Endothelial cell of umbilical vein (primary cell): ENCODE measurements at regions not wholly inside any gene's neighbourhood (a gene's known extent, or its start where the extent isn't known, plus 50 kb on each side); places are given as distances from the start of the nearest gene placed in this dataset.
"Not testable (repeated sequence)": the region's sequence is repeated elsewhere in the genome, so short reads cannot be mapped to it uniquely, and the experiment has no call there.

Experiments
- BruUV-seq: library from RNA; stranded (reverse); fragments of 400-500 nt; replicated peaks from 2 replicates; lab custom pipeline; 2021; lab: Mats Ljungman, UMichigan
- CTCF ChIA-PET: fragments of 300-600, 350-600 bp; sonication (Branson Sonifier 250); formaldehyde crosslinking; loops from one replicate; lab custom pipeline; 2021; ENCODE audit warnings: antibody characterized with exemption, inconsistent platforms; lab: Charles Lee
- POLR2A ChIA-PET: fragments of 300-600, 350-600 bp; sonication (Branson Sonifier 250); formaldehyde crosslinking; loops from one replicate; lab custom pipeline; 2021; ENCODE audit warnings: antibody characterized with exemption, inconsistent platforms; lab: Charles Lee
- DNase-seq: peaks from one replicate; pipeline ENCODE4 v3.0.0-alpha.2; 2011; ENCODE audit warnings: low read depth, low spot score
- FAIRE-seq: peaks from 2 replicates; lab custom pipeline; 2011; peaks lifted over from hg19 to GRCh38; lab: Jason Lieb, UNC
- H2AFZ ChIP-seq: 2 replicates; pipeline ENCODE4 v1.6.0; 2012; ENCODE audit warnings: low read depth, low read length, control low read depth, inconsistent platforms
- H3K27ac ChIP-seq: 2 replicates; pipeline ENCODE4 v1.5.1; 2011; ENCODE audit warnings: low read depth, mild to moderate bottlenecking, control low read depth, low read length, moderate library complexity; ENCODE audit not compliant: insufficient read depth
- H3K27me3 ChIP-seq, 2 experiments: 2 replicates each; pipeline versions ENCODE4 v1.6.0 to v1.6.1; 2011; ENCODE audit warnings: low read length in 2 of 2, mixed read lengths in 1 of 2; ENCODE audit not compliant: control insufficient read depth in 2 of 2, insufficient read depth in 2 of 2
- H3K36me3 ChIP-seq, 2 experiments: 2 replicates in 1 of 2; 3 replicates in 1 of 2; pipeline ENCODE4 v1.5.1; 2011; ENCODE audit warnings: low read length in 2 of 2, mild to moderate bottlenecking in 1 of 2, moderate library complexity in 1 of 2; ENCODE audit not compliant: control insufficient read depth in 2 of 2, insufficient read depth in 2 of 2; ENCODE audit errors: extremely low read depth in 1 of 2
- H3K4me1 ChIP-seq: 3 replicates; pipeline ENCODE4 v1.5.1; 2011; ENCODE audit warnings: mild to moderate bottlenecking, low read length; ENCODE audit not compliant: control insufficient read depth, insufficient read depth; ENCODE audit errors: extremely low read depth
- H3K4me2 ChIP-seq: 2 replicates; pipeline ENCODE4 v1.6.1; 2011; ENCODE audit warnings: low read length, control low read depth, mixed read lengths; ENCODE audit not compliant: insufficient read depth
- H3K4me3 ChIP-seq, 3 experiments: fragments of 200-600 bp in 1 of 3; sonication (generic), shearing (Covaris generic) in 1 of 3; replicated peaks in 1 of 3; 2 replicates each; pipeline ENCODE4 v1.5.1; 2011 to 2016; ENCODE audit warnings: control low read depth in 3 of 3, low read length in 3 of 3, mild to moderate bottlenecking in 2 of 3, inconsistent platforms in 1 of 3, low read depth in 1 of 3, moderate library complexity in 1 of 3; ENCODE audit not compliant: insufficient read depth in 1 of 3
- H3K79me2 ChIP-seq: 2 replicates; pipeline ENCODE4 v1.6.0; 2012; ENCODE audit warnings: low read length, inconsistent platforms; ENCODE audit not compliant: control insufficient read depth, insufficient read depth
- H3K9ac ChIP-seq: replicated peaks from 2 replicates; pipeline ENCODE3; 2011; ENCODE audit warnings: low read length, control low read depth; ENCODE audit not compliant: insufficient read depth; ENCODE audit errors: extremely low read depth
- H3K9me1 ChIP-seq: replicated peaks from 3 replicates; pipeline ENCODE4 v1.6.0; 2011; ENCODE audit warnings: mild to moderate bottlenecking, low read length; ENCODE audit not compliant: control insufficient read depth, insufficient read depth; ENCODE audit errors: extremely low read depth
- H3K9me3 ChIP-seq: replicated peaks from 2 replicates; pipeline ENCODE4 v1.5.1; 2012; ENCODE audit warnings: low read length, inconsistent platforms; ENCODE audit not compliant: control insufficient read depth, insufficient read depth
- H4K20me1 ChIP-seq: replicated peaks from 2 replicates; pipeline ENCODE3; 2011; ENCODE audit warnings: mild to moderate bottlenecking, low read length; ENCODE audit not compliant: control insufficient read depth, insufficient read depth; ENCODE audit errors: extremely low read depth
- CTCF ChIP-seq, 2 donors: IDR thresholded peaks; 1 replicate in 1 of 2; 2 replicates in 1 of 2; pipeline ENCODE4 v1.5.1; 2011; ENCODE audit warnings: low read length in 2 of 2, mild to moderate bottlenecking in 2 of 2, moderate library complexity in 2 of 2, control low read depth in 1 of 2, inconsistent platforms in 1 of 2, low read depth in 1 of 2; ENCODE audit not compliant: insufficient read depth in 1 of 2; ENCODE audit errors: extremely low read depth in 1 of 2
- EZH2 ChIP-seq: IDR thresholded peaks from 2 replicates; pipeline ENCODE4 v1.6.1; 2012; ENCODE audit warnings: borderline replicate concordance, low read depth, mild to moderate bottlenecking, moderate library complexity, low read length, inconsistent platforms; ENCODE audit not compliant: severe bottlenecking
- GATA2 ChIP-seq: IDR thresholded peaks from 2 replicates; pipeline ENCODE4 v1.7.0; 2011; ENCODE audit warnings: low read depth, mild to moderate bottlenecking, moderate library complexity, mixed read lengths, low read length; ENCODE audit not compliant: insufficient read length, insufficient read depth
- MAX ChIP-seq: IDR thresholded peaks from 2 replicates; pipeline ENCODE4 v1.6.1; 2011; ENCODE audit not compliant: insufficient read depth, insufficient read length
- MYC ChIP-seq: IDR thresholded peaks from one replicate; pipeline ENCODE4 v1.6.1; 2011; ENCODE audit warnings: mild to moderate bottlenecking, low read depth, low read length
- POLR2AphosphoS5 ChIP-seq: IDR thresholded peaks from 2 replicates; pipeline ENCODE4 v1.6.1; 2012; ENCODE audit warnings: low read depth, mild to moderate bottlenecking, control low read depth, low read length, moderate library complexity; ENCODE audit not compliant: insufficient read depth
- dilution Hi-C: fragments of 300-500 bp; cut with MboI; formaldehyde crosslinking; loops from one replicate; pipeline ENCODE4 v1.15.0; 2019; ENCODE audit warnings: low sequenced_read_pairs; ENCODE audit not compliant: extremely low pct_ligation_motif_present
- intact Hi-C: fragments of 100-400 bp; cut with micrococcal nuclease; formaldehyde crosslinking; loops from one replicate; pipeline ENCODE4 v1.10.0; 2022

- Histone ChIP-seq H4K20me1 (no peaks in the 10 kb centered on the region), H3K4me1 (peaks cover 5% of the 10 kb centered on the region), H2AFZ (no peak overlapping the region), H3K36me3 (no peaks in the 10 kb centered on the region), H3K9me3 (no peaks in the 10 kb centered on the region), H3K9me1 (no peaks in the 10 kb centered on the region), H3K27me3 (no peaks in the 10 kb centered on the region), H3K79me2 (no peaks in the 10 kb centered on the region), H3K4me3 (no peak overlapping the region), H3K4me2 (no peak overlapping the region), H3K9ac (no peak overlapping the region), H3K27ac (no peak overlapping the region)
- no TSS peak for BruUV-seq
- FAIRE-seq = no peak
- intact Hi-C loops (no loop called here), dilution Hi-C loops (no loop called here)
- ChIA-PET POLR2A (no interaction called here), CTCF (interaction anchor here (2.1 to 14.8 kb wide), 3 partner anchors 11 to 556 kb away, joined by 7 to 317 read pairs (median 22); no protein-coding TSS in a partner anchor)
- no peak for DNase-seq
- no peak for TF ChIP-seq MYC
- no peak for TF ChIP-seq CTCF (IDR thresholded peaks at IDR 0.05; ENCODE audit: extremely low read depth in 1 of 2, insufficient read depth in 1 of 2, low read depth in 1 of 2, low read length in 2 of 2)
- TF ChIP-seq EZH2 = no peak
- no peak for TF ChIP-seq POLR2AphosphoS5
Measured at GRCh38 chr10:77721815-77722214, 84.2 kb upstream of the KCNMA1 start.

- Histone ChIP-seq H3K9me1 (no peaks in the 10 kb centered on the region), H3K4me3 (no peak overlapping the region), H3K4me1 (peaks cover 5% of the 10 kb centered on the region), H3K9ac (no peak overlapping the region), H4K20me1 (no peaks in the 10 kb centered on the region), H3K27me3 (no peaks in the 10 kb centered on the region), H3K27ac (no peak overlapping the region), H3K4me2 (no peak overlapping the region), H2AFZ (no peak overlapping the region), H3K79me2 (no peaks in the 10 kb centered on the region), H3K36me3 (no peaks in the 10 kb centered on the region), H3K9me3 (no peaks in the 10 kb centered on the region)
- intact Hi-C loops = loop anchor here (1.0 to 5.0 kb wide), 3 partner anchors 18 to 308 kb away; partner anchors contain the start of gene POLR3A
- FAIRE-seq (no peak), DNase-seq (no peak)
- peak; percentile 24 for TF ChIP-seq GATA2
- TF ChIP-seq MAX = no peak
- ChIA-PET POLR2A (no interaction called here), CTCF (interaction anchor here (1.0 to 14.8 kb wide), 10 partner anchors 9 to 553 kb away, joined by 3 to 317 read pairs (median 4); no protein-coding TSS in a partner anchor)
- BruUV-seq = no TSS peak
- dilution Hi-C loops = no loop called here
Measured at GRCh38 chr10:77718957-77719356, 81.3 kb upstream of the KCNMA1 start.

GRCh38 chr10:77718312-77718711 lies 80.7 kb upstream of the KCNMA1 start:
- H3K79me2 ChIP-seq, H3K27me3 ChIP-seq, H3K9me3 ChIP-seq, dilution Hi-C loops, FAIRE-seq, H3K4me1 ChIP-seq, H3K9me1 ChIP-seq, BruUV-seq, H4K20me1 ChIP-seq, POLR2A ChIA-PET, H3K36me3 ChIP-seq, H3K4me3 ChIP-seq, H3K9ac ChIP-seq, H3K27ac ChIP-seq, H3K4me2 ChIP-seq, DNase-seq, H2AFZ ChIP-seq: not testable (repeated sequence)
- CTCF ChIA-PET = interaction anchor here (1.2 to 14.8 kb wide), 5 partner anchors 16 to 552 kb away, joined by 3 to 317 read pairs (median 5); no protein-coding TSS in a partner anchor
- intact Hi-C loops = loop anchor here (2.0 to 5.0 kb wide), 2 partner anchors 18 to 309 kb away; partner anchors contain the start of gene POLR3A
